Esophagus mucosa (tissue), 1 donor: ENCODE measurements at regions not wholly inside any gene's neighbourhood (a gene's known extent, or its start where the extent isn't known, plus 50 kb on each side); places are given as distances from the start of the nearest gene placed in this dataset.
"Not testable (repeated sequence)": the region's sequence is repeated elsewhere in the genome, so short reads cannot be mapped to it uniquely, and the experiment has no call there.

ENCODE experiments used
- ATAC-seq: fragments of 200-7000 bp; cut with Tn5 transposase; one replicate; pipeline ENCODE4 v1.9.1; 2020
- donor health status: DM: yes; HTN: yes; CAD: no.

GRCh38 chr1:25131794-25132193, 100.5 kb downstream of the SYF2 start:
- no peak for ATAC-seq

GRCh38 chr1:25130895-25131294, 101.4 kb downstream of the SYF2 start:
- ATAC-seq = no peak

- ATAC-seq = no peak
These were observed 102.9 kb downstream of the SYF2 start for GRCh38 chr1:25129380-25129779.

GRCh38 chr1:25128121-25128621, 104.1 kb downstream of the SYF2 start:
- no peak for ATAC-seq

GRCh38 chr1:25126562-25126961, 105.7 kb downstream of the SYF2 start:
- ATAC-seq = no peak

- ATAC-seq = no peak
These were observed 108.8 kb downstream of the SYF2 start for GRCh38 chr1:25123551-25123950.

GRCh38 chr1:25122747-25123146, 109.6 kb downstream of the SYF2 start:
- no peak for ATAC-seq

- no peak for ATAC-seq
These were observed 112.0 kb downstream of the SYF2 start for GRCh38 chr1:25120281-25120680.

- no peak for ATAC-seq
These were observed 113.8 kb downstream of the SYF2 start for GRCh38 chr1:25118546-25118945.

GRCh38 chr1:25117233-25117823, 115.0 kb downstream of the SYF2 start:
- peak; percentile 52 for ATAC-seq

- ATAC-seq = no peak
These were observed 115.5 kb downstream of the SYF2 start for GRCh38 chr1:25116832-25117231.

GRCh38 chr1:25116117-25116516, 116.2 kb downstream of the SYF2 start:
- ATAC-seq = not testable (repeated sequence)

GRCh38 chr1:25113731-25114130, 118.6 kb downstream of the SYF2 start:
- ATAC-seq = no peak

- ATAC-seq = no peak
These were observed 119.2 kb downstream of the SYF2 start for GRCh38 chr1:25113086-25113485.

GRCh38 chr1:25112400-25112799, 119.9 kb downstream of the SYF2 start:
- ATAC-seq = no peak

- ATAC-seq = no peak
These were observed 120.6 kb downstream of the SYF2 start for GRCh38 chr1:25111706-25112105.

- ATAC-seq = no peak
These were observed 121.8 kb downstream of the SYF2 start for GRCh38 chr1:25110485-25110884.

- no peak for ATAC-seq
These were observed 122.3 kb downstream of the SYF2 start for GRCh38 chr1:25110036-25110435.

GRCh38 chr1:25109531-25109951, 122.8 kb downstream of the SYF2 start:
- ATAC-seq = no peak

- no peak for ATAC-seq
These were observed 124.7 kb downstream of the SYF2 start for GRCh38 chr1:25107643-25108010.

- no peak for ATAC-seq
These were observed 125.2 kb downstream of the SYF2 start for GRCh38 chr1:25106976-25107642.

- ATAC-seq = no peak
These were observed 126.0 kb downstream of the SYF2 start for GRCh38 chr1:25106352-25106751.

- no peak for ATAC-seq
These were observed 126.5 kb downstream of the SYF2 start for GRCh38 chr1:25105836-25106235.

GRCh38 chr1:25104932-25105561, 127.3 kb downstream of the SYF2 start:
- ATAC-seq = no peak
